C4-2B (cell line): ENCODE measurements at regions not wholly inside any gene's neighbourhood (a gene's known extent, or its start where the extent isn't known, plus 50 kb on each side); places are given as distances from the start of the nearest gene placed in this dataset.
A peak's percentile ranks its signal among the peaks of the same experiment; 100 is the strongest.

Source experiments
- H3K27ac ChIP-seq: fragments of 450-650 bp; 2 replicates; pipeline ENCODE4 v1.5.1; 2017
- CTCF ChIP-seq: fragments of 450-650 bp; conservative IDR thresholded peaks from 2 replicates; pipeline ENCODE4 v1.5.1; 2017; ENCODE audit warnings: mild to moderate bottlenecking
- ZFX ChIP-seq: fragments of 450-650 bp; IDR thresholded peaks from 2 replicates; pipeline ENCODE4 v1.6.1; 2017

- no peak overlapping the region for H3K27ac ChIP-seq
- TF ChIP-seq CTCF, result no peak
- TF ChIP-seq ZFX, result no peak
These were observed 240.4 kb downstream of the MYLK4 start for GRCh38 chr6:2510316-2510715.

- TF ChIP-seq ZFX (no peak), CTCF (no peak)
These were observed 241.0 kb downstream of the MYLK4 start for GRCh38 chr6:2509711-2510110.

GRCh38 chr6:2508071-2508470 is 242.7 kb downstream of the MYLK4 start:
- no peak for TF ChIP-seq ZFX
- no peak for TF ChIP-seq CTCF
- H3K27ac ChIP-seq, result no peak overlapping the region

More at GRCh38 chr6:2509711-2510110, 241.0 kb downstream of the MYLK4 start:
- H3K27ac ChIP-seq, result no peak overlapping the region

GRCh38 chr6:2507521-2508037 is 243.1 kb downstream of the MYLK4 start:
- TF ChIP-seq ZFX (no peak), CTCF (no peak)
- no peak overlapping the region for H3K27ac ChIP-seq

GRCh38 chr6:2507016-2507415 is 243.7 kb downstream of the MYLK4 start:
- no peak overlapping the region for H3K27ac ChIP-seq
- TF ChIP-seq ZFX (no peak), CTCF (no peak)

GRCh38 chr6:2505624-2506023 is 245.1 kb downstream of the MYLK4 start:
- peak; percentile 71 for TF ChIP-seq CTCF
- no peak for TF ChIP-seq ZFX
- no peak overlapping the region for H3K27ac ChIP-seq

GRCh38 chr6:2504495-2505064 is 246.1 kb downstream of the MYLK4 start:
- H3K27ac ChIP-seq, result no peak overlapping the region
- TF ChIP-seq ZFX (no peak), CTCF (no peak)
